ENCODE measurements at regions not wholly inside any gene's neighbourhood (a gene's known extent, or its start where the extent isn't known, plus 50 kb on each side); places are given as distances from the start of the nearest gene placed in this dataset.

DNA sequence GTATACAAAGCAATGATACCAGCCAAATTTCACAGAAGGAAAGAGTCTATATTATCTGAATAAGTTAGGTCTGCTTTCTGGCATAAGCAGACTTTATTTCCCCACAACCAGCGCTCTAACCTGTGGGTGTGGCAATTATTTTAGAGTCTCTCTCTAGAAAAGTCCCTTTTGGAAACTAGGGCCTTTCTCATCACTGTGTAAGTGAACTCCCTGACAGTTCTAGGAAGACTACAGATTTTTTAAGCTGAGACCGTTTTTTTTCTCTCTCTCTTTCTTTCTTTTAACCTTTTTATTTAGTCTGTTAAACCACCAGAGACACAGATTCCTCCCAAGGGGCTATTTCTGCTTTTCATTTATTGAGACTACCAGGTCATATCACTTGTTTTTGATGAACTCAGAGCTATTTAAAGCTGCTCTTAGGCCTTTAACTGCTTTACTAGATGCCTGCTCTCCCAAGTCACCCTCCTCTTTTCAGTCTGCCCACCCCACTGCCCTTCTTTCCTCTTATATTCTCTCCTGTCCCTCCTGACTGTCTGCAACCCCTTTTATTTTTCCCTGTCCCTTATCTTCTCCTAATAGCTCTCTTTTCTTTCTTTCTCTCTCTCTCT is 69.2 kb upstream of the ARHGAP5 start:
- TF ChIP-seq, protein P1, sequence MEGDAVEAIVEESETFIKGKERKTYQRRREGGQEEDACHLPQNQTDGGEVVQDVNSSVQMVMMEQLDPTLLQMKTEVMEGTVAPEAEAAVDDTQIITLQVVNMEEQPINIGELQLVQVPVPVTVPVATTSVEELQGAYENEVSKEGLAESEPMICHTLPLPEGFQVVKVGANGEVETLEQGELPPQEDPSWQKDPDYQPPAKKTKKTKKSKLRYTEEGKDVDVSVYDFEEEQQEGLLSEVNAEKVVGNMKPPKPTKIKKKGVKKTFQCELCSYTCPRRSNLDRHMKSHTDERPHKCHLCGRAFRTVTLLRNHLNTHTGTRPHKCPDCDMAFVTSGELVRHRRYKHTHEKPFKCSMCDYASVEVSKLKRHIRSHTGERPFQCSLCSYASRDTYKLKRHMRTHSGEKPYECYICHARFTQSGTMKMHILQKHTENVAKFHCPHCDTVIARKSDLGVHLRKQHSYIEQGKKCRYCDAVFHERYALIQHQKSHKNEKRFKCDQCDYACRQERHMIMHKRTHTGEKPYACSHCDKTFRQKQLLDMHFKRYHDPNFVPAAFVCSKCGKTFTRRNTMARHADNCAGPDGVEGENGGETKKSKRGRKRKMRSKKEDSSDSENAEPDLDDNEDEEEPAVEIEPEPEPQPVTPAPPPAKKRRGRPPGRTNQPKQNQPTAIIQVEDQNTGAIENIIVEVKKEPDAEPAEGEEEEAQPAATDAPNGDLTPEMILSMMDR (conservative IDR thresholded peaks at IDR 0.05; ENCODE audit: low read depth, low read length) = no peak
- no peak for TF ChIP-seq USF2 (IDR thresholded peaks at IDR 0.05; ENCODE audit: low read depth, low read length)
- TF ChIP-seq POLR2A (IDR thresholded peaks at IDR 0.05; ENCODE audit: low read depth, low read length) = no peak
- TF ChIP-seq CEBPB (IDR thresholded peaks at IDR 0.05; ENCODE audit: low read depth, low read length) = no peak
- no peak for TF ChIP-seq CHD1 (IDR thresholded peaks at IDR 0.05; ENCODE audit: low read depth, low read length)
- TF ChIP-seq MXI1 (IDR thresholded peaks at IDR 0.05; ENCODE audit: borderline replicate concordance, low read depth, low read length) = no peak
- no peak for TF ChIP-seq MAFK (IDR thresholded peaks at IDR 0.05; ENCODE audit: low read depth, low read length)
- TF ChIP-seq RAD21 (IDR thresholded peaks at IDR 0.05; ENCODE audit: low read length) = no peak
- TF ChIP-seq RFX5 (IDR thresholded peaks at IDR 0.05; ENCODE audit: low read depth, low read length) = no peak
